DMS53 treated with DMSO at 0.1 percent for 48 hours (cell line): ENCODE measurements at regions not wholly inside any gene's neighbourhood (a gene's known extent, or its start where the extent isn't known, plus 50 kb on each side); places are given as distances from the start of the nearest gene placed in this dataset.

Experiments
- DNase-seq: peaks from one replicate; lab custom pipeline; 2025; ENCODE audit not compliant: unreplicated experiment; lab: John Stamatoyannopoulos, UW

- DNase-seq = no peak
Measured at GRCh38 chr15:92304223-92304975, 89.3 kb upstream of the ST8SIA2 start.

GRCh38 chr15:92305343-92305742, 88.3 kb upstream of the ST8SIA2 start:
- no peak for DNase-seq

DNA sequence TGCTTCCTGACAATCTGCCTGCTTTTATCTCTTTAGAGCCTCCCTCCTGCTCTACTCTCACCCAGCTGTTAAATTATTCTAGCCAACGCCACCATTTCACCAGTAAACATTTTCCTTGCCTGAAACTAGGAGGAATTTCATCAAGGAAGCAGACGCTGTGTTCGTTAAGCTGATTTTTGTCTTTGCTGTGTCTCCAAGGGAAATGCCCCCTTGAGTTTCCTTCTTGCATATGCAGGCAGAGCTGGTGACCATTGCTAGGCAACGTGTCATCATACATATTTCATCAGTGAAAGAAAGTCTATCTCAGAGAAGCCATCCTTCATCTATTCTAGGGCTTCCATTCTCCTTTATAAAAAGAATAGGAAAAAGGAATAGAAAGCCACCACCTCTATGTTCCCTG, 87.0 kb upstream of the ST8SIA2 start:
- no peak for DNase-seq

DNA sequence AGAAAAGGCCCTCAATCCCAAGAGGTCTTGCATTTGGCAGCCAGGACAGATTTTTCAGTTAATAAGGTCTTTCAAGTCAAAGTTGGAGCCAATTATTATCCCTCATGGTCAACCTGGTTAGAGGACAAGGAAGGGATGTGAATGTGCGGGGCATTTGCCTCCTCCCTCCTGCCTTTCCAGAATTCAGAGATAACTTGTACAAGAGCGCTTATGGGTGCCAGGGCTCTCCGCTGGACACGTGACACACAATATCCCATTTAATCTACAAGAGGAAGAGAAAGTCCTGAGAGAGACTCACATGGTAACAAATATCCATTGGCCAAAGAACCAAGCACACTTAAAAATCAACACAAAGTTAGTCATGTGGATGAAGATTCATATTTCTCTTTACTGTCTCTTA, 78.5 kb upstream of the ST8SIA2 start:
- DNase-seq = no peak

GRCh38 chr15:92315595-92316211, 78.0 kb upstream of the ST8SIA2 start:
- DNase-seq = no peak

GRCh38 chr15:92316586-92317295, 76.9 kb upstream of the ST8SIA2 start:
- DNase-seq = no peak

- DNase-seq = no peak
Measured at GRCh38 chr15:92320012-92320699, 73.5 kb upstream of the ST8SIA2 start.

DNA sequence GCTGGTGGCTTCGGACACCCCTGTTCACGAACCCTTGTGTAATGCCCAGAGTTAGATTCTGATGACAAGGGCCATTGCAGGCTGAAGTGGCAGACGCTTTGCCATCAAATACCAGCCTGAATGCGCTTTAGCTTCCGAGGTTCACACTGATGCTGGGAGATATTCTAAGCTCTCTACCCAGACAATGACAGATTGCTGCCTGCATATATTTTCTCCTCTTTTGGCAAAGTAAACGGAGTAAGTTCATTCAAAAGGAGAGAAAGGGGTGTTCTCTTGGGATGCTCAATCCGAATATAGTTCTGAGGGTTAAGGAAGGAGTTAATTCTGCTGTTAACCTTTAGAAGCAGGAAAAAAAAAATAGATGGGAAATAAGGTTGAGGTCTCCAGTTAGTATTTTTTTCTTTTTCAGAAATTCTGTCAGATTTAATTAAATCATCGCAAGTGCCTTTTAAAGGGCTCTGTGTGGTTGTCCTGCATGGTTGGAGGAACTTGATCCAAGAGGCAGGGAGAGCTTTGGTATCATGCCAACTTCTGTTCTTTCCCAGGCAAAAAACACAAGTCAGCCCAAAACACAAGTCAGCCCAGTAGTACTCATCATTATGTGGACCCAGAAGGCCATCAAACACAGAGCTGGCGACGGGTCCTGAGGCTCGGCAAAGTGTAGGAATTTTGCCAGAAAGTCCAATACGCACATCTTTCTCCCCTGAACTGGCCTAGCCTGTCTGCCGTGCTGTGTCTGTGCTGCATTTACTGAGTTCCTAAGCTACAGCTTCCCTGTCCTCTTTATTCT, 70.9 kb upstream of the ST8SIA2 start:
- DNase-seq = no peak

DNA sequence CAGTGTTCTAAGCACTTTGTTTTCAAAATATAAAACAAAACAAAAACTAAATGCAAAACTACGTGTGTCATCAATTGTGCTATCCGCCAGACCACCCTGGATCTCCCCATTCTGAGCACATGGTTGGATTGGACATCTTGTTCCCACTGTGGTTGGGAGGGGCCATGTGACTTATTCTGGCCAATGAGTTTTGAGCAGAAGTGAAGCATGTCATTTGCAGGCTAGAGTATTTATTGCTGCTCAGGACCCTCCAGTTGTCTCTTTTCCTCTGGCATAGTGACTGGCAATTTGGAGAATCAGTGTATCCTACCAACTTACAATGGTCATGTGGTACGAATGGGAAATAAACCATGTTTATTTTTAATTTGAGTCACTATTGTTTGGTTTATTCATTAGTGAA, 70.2 kb upstream of the ST8SIA2 start:
- DNase-seq = no peak

DNA sequence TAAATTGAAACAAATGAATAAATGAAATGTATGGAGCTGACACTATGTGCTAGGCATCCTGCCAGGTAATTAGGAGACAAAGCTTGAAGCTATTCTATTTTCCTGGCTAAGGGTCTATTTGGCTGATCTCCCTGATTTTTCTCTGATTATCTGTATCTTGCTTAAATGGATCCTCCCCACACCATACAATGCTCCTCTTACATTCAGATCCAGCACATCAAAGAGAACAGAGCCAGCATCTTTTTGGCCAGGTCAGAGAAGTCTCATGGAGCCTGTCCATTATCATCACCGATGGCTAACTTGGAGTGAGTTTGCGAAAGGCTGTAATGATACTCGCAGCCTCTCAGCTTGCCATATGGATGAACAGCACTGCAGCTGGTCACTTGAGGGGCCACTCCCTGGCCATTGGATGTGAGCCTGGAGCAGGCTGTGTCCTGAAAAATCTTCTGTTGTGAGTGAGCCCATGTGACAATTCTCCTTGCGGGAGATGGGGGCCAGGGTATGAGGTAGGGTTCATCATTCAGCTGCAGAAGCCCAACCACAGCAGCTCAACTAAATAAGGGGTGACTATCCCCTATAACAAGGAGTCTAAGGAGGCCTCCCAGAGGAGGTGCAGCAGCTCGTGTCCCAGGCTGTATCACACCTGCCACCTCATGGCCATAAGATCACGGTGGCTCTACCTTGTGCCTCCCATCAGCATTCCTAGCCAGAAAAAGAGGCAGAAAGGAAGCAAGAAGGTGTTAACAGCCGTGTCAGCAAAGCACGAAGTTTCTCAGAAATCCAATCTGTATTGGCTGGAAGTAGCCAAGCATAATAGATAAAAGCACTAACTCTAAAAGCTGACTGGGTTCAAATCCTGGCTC, 69.3 kb upstream of the ST8SIA2 start:
- no peak for DNase-seq

DNA sequence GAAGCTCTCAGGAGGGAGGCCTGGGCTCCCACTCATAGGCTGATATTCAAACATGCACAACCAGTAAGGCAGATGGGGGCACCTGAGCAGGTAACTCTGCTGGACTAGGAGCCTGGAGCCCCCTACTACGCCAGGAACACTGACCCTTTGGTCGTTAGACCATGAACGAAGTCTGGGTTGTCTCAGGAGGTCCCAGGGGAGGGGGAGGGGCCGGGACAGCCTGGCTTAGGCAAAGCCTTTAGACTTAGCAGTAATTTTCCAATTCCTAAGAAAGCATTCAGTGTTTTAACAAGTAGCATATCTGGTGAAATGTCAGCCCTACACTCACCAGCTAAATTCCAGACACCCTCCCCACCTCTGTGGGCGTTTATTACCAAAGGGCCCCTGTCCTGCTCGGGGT, 67.4 kb upstream of the ST8SIA2 start:
- no peak for DNase-seq

DNA sequence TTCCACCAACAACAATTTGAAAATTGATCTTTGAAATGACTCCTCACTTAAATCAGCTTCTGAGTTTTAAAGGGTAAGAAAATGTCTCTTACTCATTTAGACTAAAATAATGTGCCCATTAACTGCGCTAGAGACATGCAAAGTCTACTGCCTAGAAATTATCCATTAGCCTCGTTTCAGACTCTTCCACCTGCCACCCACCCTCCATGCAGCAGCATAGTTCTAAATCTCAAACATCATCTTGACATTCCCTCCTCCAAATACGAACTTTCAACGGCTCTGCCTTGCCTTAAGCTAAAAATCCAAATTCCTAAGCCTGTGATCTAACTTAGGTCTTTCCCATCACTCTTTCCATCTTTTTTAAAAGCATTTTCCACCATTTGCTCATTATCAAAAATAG, 66.6 kb upstream of the ST8SIA2 start:
- DNase-seq = no peak

DNA sequence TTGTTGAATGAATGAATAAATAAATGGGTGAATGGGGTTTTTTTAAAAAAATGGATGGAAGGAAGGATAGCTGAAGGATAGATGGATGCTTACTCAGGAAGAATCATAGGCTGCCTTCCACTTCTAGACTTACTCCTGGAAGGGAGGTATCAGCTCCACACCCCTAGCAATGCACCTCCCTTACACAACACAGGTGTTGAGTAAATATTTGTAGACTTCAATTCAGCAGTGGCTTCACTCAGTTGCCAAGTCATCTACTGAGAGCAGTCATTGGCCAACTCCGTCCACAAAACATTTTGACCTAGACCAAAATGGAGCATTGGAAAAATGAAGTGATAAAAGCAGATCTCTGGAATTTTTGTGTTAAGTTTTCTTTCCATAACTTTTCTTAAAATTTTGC, 65.5 kb upstream of the ST8SIA2 start:
- DNase-seq = no peak

DNA sequence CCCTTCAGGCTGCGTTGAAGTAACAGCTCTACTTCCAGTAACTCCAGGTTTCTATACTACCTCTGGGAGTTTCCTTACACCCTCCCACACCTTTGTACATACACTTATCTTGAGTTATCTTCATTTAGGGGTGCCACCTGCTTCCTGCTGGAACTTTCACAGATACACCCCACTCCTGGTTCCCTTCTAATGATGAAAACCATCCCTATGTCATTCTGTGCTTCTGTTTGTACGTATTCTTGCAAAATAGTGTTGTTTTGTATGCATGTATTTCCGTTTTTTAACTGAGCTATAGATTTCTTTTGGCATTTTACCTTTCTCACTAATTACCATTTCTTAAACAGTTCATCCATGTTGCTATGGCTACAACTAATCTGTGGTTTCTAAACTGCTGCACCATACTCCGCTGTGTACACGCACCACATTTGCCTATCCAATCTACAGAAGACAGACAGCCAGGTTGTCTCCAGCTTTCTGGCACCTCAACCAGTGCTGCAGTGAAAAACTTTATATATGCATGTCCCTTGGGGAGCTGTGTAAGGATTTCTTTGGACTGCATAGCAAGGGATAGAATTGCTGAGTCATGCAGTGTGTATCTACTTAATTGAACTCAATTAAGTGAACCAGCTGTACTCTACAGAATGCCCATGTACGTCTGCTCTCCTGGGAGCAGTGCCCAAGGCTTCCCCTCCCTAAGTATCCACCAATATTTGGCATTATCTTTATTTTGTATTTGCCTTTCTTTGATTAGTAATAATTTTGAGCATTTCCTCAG, 61.4 kb upstream of the ST8SIA2 start:
- DNase-seq = no peak

DNA sequence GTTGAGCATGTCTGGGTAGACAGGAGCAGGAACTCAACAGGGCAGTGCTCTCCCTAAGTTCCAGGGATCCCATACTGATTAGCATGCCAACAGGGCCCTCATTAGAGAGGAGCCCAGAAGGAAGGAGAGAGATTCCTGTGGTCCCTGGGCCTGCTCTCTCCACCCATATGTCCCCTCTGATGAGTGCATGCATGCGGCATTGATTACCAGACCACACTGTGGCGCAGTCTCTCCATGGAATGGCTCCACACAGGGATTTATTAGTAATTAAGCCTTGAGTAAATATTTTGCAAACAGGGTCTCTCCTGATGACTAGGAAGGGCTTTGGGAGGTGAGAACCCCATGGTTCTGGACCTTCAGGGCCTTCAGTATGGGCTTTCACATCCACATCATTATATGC, 60.0 kb upstream of the ST8SIA2 start:
- no peak for DNase-seq

DNA sequence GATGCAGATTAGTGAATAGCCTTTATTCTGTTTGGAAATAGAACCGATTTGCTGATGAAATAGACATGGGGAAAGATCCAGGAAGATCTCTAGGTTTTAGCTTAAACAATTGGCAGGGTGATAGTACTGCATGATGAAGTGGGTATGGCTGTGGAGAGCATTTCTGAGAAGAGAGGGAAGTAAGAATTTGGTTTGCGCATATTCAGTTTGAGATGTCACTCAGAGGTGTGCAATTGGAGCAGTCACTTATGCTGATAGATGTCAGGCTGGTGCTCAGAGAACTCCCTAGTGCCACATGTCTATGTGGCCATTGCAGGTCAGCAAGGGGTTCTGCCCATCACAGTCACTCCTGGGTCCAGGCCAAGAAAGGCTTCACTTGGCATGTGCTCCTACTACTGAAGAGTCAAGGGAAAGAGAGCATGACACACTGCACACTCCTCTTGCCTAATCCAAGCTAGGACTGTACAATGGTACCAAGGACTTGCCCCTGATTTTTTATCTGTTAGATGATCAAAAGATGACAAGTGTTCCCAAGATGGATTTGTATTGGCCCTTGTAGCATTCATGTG, 57.2 kb upstream of the ST8SIA2 start:
- no peak for DNase-seq

DNA sequence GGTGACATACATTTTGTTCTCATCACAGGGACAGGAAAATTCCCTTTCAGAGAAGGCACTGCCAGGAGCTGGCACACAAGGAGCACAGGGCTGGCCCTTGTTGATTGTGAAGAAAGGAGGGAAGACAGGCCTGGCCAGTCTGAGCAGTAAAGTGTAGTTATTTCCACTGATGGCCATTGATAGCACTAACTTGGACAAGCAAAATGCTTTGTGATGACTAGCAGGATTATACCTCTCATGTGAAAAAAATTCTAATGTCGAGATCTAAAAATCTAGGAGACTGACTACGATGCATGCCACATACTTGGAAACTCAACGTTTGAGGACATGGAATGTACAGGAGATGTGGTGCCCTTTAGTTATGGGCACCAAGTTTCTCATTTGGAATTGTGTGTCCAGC, 54.3 kb upstream of the ST8SIA2 start:
- DNase-seq = no peak
